Fibroblast of lung (primary cell): ENCODE measurements at regions not wholly inside any gene's neighbourhood (a gene's known extent, or its start where the extent isn't known, plus 50 kb on each side); places are given as distances from the start of the nearest gene placed in this dataset.

Source experiments
- DNase-seq, 2 donors: peaks; one replicate each; pipeline versions ENCODE4 v3.0.0 to v3.0.0-alpha.2; 2010; ENCODE audit warnings: low read depth in 2 of 2
- H2AFZ ChIP-seq: 2 replicates; pipeline ENCODE4 v1.5.1; 2012; ENCODE audit warnings: low read length, control low read depth, inconsistent platforms
- H3K27ac ChIP-seq: 2 replicates; pipeline ENCODE4 v1.5.1; 2011; ENCODE audit warnings: low read length, control low read depth; ENCODE audit not compliant: insufficient read depth
- H3K27me3 ChIP-seq: 2 replicates; pipeline ENCODE4 v1.5.1; 2011; ENCODE audit warnings: mild to moderate bottlenecking, low read length; ENCODE audit not compliant: control insufficient read depth, insufficient read depth
- H3K36me3 ChIP-seq: 2 replicates; pipeline ENCODE4 v1.5.1; 2011; ENCODE audit warnings: low read length; ENCODE audit not compliant: control insufficient read depth, insufficient read depth
- H3K4me1 ChIP-seq: 2 replicates; pipeline ENCODE4 v1.5.1; 2011; ENCODE audit warnings: low read length; ENCODE audit not compliant: control insufficient read depth, insufficient read depth; ENCODE audit errors: extremely low read depth
- H3K4me2 ChIP-seq: 2 replicates; pipeline ENCODE4 v1.5.1; 2011; ENCODE audit warnings: low read length, control low read depth; ENCODE audit not compliant: insufficient read depth; ENCODE audit errors: extremely low read depth
- H3K4me3 ChIP-seq, 4 experiments: fragments of 200-600 bp in 1 of 4; sonication (generic) in 1 of 4; replicated peaks in 1 of 4; 2 replicates each; pipeline ENCODE4 v1.5.1; 2011 to 2016; ENCODE audit warnings: low read length in 4 of 4, low read depth in 3 of 4, mild to moderate bottlenecking in 3 of 4, control low read depth in 2 of 4, inconsistent platforms in 1 of 4, mixed read lengths in 1 of 4; ENCODE audit not compliant: insufficient read depth in 1 of 4; ENCODE audit errors: control extremely low read depth in 1 of 4
- H3K79me2 ChIP-seq: 2 replicates; pipeline ENCODE4 v1.5.1; 2012; ENCODE audit warnings: mild to moderate bottlenecking, low read length, inconsistent platforms; ENCODE audit not compliant: control insufficient read depth, insufficient read depth
- H3K9ac ChIP-seq: 2 replicates; pipeline ENCODE4 v1.5.1; 2011; ENCODE audit warnings: mild to moderate bottlenecking, low read length, control low read depth; ENCODE audit not compliant: insufficient read depth
- H3K9me3 ChIP-seq: 2 replicates; pipeline ENCODE4 v1.5.1; 2012; ENCODE audit warnings: low read depth, low read length; ENCODE audit not compliant: control insufficient read depth, insufficient read depth
- H4K20me1 ChIP-seq: 2 replicates; pipeline ENCODE4 v1.5.1; 2011; ENCODE audit warnings: low read length; ENCODE audit not compliant: control insufficient read depth, insufficient read depth; ENCODE audit errors: extremely low read depth
- CTCF ChIP-seq, 2 donors: IDR thresholded peaks in 1 of 2; conservative IDR thresholded peaks in 1 of 2; 1 replicate in 1 of 2; 2 replicates in 1 of 2; pipeline ENCODE4 v1.5.1; 2011 to 2012; ENCODE audit warnings: low read length in 2 of 2, control low read depth in 1 of 2, inconsistent platforms in 1 of 2, low read depth in 1 of 2, mild to moderate bottlenecking in 1 of 2
- EZH2 ChIP-seq: IDR thresholded peaks from 2 replicates; pipeline ENCODE4 v1.5.1; 2012; ENCODE audit warnings: low read length, control low read depth, mild to moderate bottlenecking; ENCODE audit errors: missing control alignments

GRCh38 chr5:122256388-122256787 is 55.6 kb upstream of the SNCAIP start:
- TF ChIP-seq EZH2 (no peak), CTCF (conservative IDR thresholded peaks at IDR 0.05 in 1 of 2, IDR thresholded peaks at IDR 0.05 in 1 of 2; ENCODE audit: low read depth in 1 of 2, low read length in 2 of 2) (no peak)
- no peak for DNase-seq
- H2AFZ ChIP-seq, result no peak overlapping the region

GRCh38 chr5:122257000-122257399 is 55.0 kb upstream of the SNCAIP start:
- DNase-seq, result no peak
- TF ChIP-seq CTCF (conservative IDR thresholded peaks at IDR 0.05 in 1 of 2, IDR thresholded peaks at IDR 0.05 in 1 of 2; ENCODE audit: low read depth in 1 of 2, low read length in 2 of 2) (no peak), EZH2 (no peak)
- no peaks in the 10 kb centered on the region for H4K20me1 ChIP-seq
- H3K4me3 ChIP-seq, result no peak overlapping the region
- peaks cover 2% of the 10 kb centered on the region for H3K4me1 ChIP-seq
- H3K27me3 ChIP-seq, result no peaks in the 10 kb centered on the region
- H3K36me3 ChIP-seq, result no peaks in the 10 kb centered on the region
- H3K9ac ChIP-seq, result no peak overlapping the region
- no peaks in the 10 kb centered on the region for H3K9me3 ChIP-seq
- no peak overlapping the region for H3K4me2 ChIP-seq
- no peak overlapping the region for H3K27ac ChIP-seq
- no peaks in the 10 kb centered on the region for H3K79me2 ChIP-seq
- no peak overlapping the region for H2AFZ ChIP-seq

More at GRCh38 chr5:122256388-122256787, 55.6 kb upstream of the SNCAIP start:
- no peaks in the 10 kb centered on the region for H4K20me1 ChIP-seq
- no peaks in the 10 kb centered on the region for H3K9me3 ChIP-seq
- H3K36me3 ChIP-seq, result no peaks in the 10 kb centered on the region
- no peak overlapping the region for H3K9ac ChIP-seq
- peaks cover 2% of the 10 kb centered on the region for H3K4me1 ChIP-seq
- H3K79me2 ChIP-seq, result no peaks in the 10 kb centered on the region
- no peak overlapping the region for H3K4me3 ChIP-seq
- H3K4me2 ChIP-seq, result no peak overlapping the region
- no peak overlapping the region for H3K27ac ChIP-seq
- no peaks in the 10 kb centered on the region for H3K27me3 ChIP-seq

- Histone ChIP-seq H2AFZ (no peak overlapping the region), H3K27ac (no peak overlapping the region), H3K9ac (no peak overlapping the region), H4K20me1 (no peaks in the 10 kb centered on the region), H3K4me3 (no peak overlapping the region), H3K9me3 (no peaks in the 10 kb centered on the region), H3K4me2 (no peak overlapping the region), H3K79me2 (no peaks in the 10 kb centered on the region), H3K27me3 (no peaks in the 10 kb centered on the region), H3K4me1 (peaks cover 3% of the 10 kb centered on the region), H3K36me3 (no peaks in the 10 kb centered on the region)
- TF ChIP-seq CTCF (conservative IDR thresholded peaks at IDR 0.05 in 1 of 2, IDR thresholded peaks at IDR 0.05 in 1 of 2; ENCODE audit: low read depth in 1 of 2, low read length in 2 of 2) (no peak), EZH2 (no peak)
- DNase-seq, result no peak
Measured at GRCh38 chr5:122258241-122258640, 53.8 kb upstream of the SNCAIP start.
